NOMO-1 treated with dmso at 0.1 percent for 144 hours (cell line): ENCODE measurements at regions not wholly inside any gene's neighbourhood (a gene's known extent, or its start where the extent isn't known, plus 50 kb on each side); places are given as distances from the start of the nearest gene placed in this dataset.

ENCODE experiments used
- DNase-seq: peaks from one replicate; lab custom pipeline; 2025; ENCODE audit not compliant: unreplicated experiment; lab: John Stamatoyannopoulos, UW

DNA sequence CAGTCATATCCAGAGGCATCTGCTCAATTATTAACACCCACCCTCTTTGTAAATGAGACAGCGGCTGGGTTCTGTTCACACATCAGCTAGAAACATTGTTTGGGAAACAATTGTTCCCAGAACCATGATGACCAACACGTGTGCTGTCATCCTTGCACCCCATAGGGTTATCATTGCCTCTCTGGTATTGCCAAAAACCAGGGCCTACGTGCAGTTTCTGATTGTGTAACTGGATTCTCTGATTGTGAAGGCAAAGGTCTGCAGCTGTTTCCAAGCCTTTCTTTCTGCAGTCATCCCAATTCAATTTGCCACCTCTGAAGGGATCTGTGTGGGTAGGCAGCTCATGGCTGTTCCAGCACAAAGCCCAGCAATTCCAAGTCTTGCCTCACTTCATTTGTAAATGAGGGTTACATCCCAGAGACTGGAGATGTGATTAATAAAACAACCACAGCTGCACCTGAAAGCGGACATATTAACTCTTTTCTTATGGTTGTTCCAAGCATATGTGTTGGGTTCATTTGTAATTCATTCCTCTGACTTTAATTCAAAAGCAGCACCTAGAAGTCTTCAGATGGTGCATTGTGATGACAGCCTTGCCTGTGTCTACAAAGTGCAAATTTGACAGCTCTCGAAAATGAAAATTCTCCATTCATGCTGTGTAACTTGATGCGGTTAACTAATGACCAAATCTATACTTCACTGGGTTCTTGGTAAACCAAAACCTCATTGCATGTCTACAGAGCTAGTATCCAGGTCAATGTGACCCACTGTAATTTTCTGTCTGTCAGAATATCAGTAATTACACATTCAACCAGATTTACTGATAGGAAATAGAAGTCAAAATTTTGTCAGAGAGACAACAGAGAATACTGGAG, 66.6 kb downstream of the YIPF5 start:
- no peak for DNase-seq

DNA sequence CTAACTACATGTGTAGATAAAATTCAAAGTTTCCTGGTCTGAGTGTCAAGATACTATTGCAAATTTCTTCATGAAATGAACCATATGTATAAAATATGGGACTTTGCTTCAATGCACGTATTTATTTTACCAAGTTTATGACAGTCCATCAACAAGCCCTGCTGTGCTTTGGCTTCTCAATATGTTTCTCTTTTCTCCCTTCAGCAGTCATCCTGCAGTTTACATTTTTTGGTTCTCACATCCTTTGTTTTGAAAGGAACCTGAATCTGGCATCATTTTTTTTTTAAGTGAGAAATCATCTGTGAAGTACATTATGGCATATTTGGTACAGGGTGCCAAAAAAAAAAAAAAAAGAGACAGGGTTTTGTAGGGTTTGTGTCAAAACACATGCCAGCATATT, 65.1 kb downstream of the YIPF5 start:
- DNase-seq, result no peak

DNA sequence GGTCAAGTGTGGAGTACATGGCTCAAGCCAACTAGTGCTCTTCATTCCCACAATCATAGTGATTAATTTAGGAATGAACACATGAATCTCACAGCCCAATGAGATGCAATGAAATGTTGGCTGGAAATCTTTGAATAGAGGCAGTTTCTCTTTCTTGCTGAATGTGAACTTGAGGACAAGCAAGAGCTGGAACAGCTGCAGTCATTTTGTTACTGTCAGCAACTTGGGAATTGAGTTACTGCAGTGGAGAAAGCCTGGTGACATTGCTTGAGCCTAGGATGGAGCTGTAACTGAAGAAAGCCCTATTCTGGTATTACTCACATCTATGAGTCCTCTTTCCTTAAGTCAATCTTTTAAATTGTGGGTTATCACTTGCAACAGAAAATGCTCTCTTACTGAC, 62.3 kb downstream of the YIPF5 start:
- DNase-seq, result no peak
